A549 (cell line): ENCODE measurements at regions not wholly inside any gene's neighbourhood (a gene's known extent, or its start where the extent isn't known, plus 50 kb on each side); places are given as distances from the start of the nearest gene placed in this dataset.

ENCODE experiments used
- ATAC-seq, 2 experiments: fragments of 200-7000 bp in 1 of 2; fragments of >200 bp in 1 of 2; cut with Nextera tagmentation in 1 of 2; cut with Tn5 transposase in 1 of 2; 3 replicates each; pipeline versions ENCODE4 v1.8.0 to v1.9.1; 2018 to 2020; ENCODE audit warnings: mild to moderate bottlenecking in 1 of 2, moderate library complexity in 1 of 2
- CTCF ChIA-PET: fragments of 300-600 bp; sonication (Branson Sonifier 250); formaldehyde crosslinking; extraction: SDS; loops from one replicate; lab custom pipeline; 2021; ENCODE audit warnings: antibody characterized with exemption, inconsistent platforms; lab: Yijun Ruan, JAX
- POLR2A ChIA-PET: fragments of 350-600 bp; formaldehyde crosslinking; extraction: SDS; loops from one replicate; lab custom pipeline; 2021; ENCODE audit warnings: antibody characterized with exemption, inconsistent platforms; lab: Yijun Ruan, JAX
- DNase-seq, 2 experiments: peaks; one replicate each; pipeline versions ENCODE4 v3.0.0 to v3.0.0-alpha.2; 2011 to 2016; ENCODE audit warnings: low read depth in 1 of 2, low spot score in 1 of 2
- FAIRE-seq: peaks from 2 replicates; lab custom pipeline; 2011; peaks lifted over from hg19 to GRCh38; lab: Jason Lieb, UNC
- H3K27ac ChIP-seq, 2 experiments: fragments of >200 bp; sonication (Bioruptor Twin); formaldehyde crosslinking; 3 replicates each; pipeline ENCODE4 v1.5.1; 2016 to 2017
- H3K4me1 ChIP-seq: fragments of >200 bp; sonication (Bioruptor Twin); formaldehyde crosslinking; 3 replicates; pipeline ENCODE4 v1.6.1; 2016
- H3K4me2 ChIP-seq: fragments of >200 bp; sonication (Bioruptor Twin); formaldehyde crosslinking; 3 replicates; pipeline ENCODE4 v1.6.1; 2016
- H3K4me3 ChIP-seq: fragments of >200 bp; sonication (Bioruptor Twin); formaldehyde crosslinking; 3 replicates; pipeline ENCODE4 v1.5.1; 2016
- H3K9me3 ChIP-seq: fragments of >200 bp; sonication (Bioruptor Twin); formaldehyde crosslinking; 3 replicates; pipeline ENCODE4 v1.6.1; 2016
- BCL3 ChIP-seq: fragments of >200 bp; sonication (Bioruptor Twin); formaldehyde crosslinking; IDR thresholded peaks from 3 replicates; pipeline ENCODE4 v1.6.1; 2016
- CEBPB ChIP-seq, 2 experiments: fragments of >200 bp in 1 of 2; sonication (Bioruptor Twin) in 1 of 2; formaldehyde crosslinking in 1 of 2; IDR thresholded peaks; 2 replicates each; pipeline ENCODE4 v1.6.1; 2012 to 2016
- CHD2 ChIP-seq: fragments of 150-350 bp; IDR thresholded peaks from 2 replicates; pipeline ENCODE4 v1.6.1; 2014; ENCODE audit warnings: low read length; ENCODE audit not compliant: partially characterized antibody
- EHF ChIP-seq: fragments of 250-450 bp; sonication (Bioruptor Pico); IDR thresholded peaks from 2 replicates; pipeline ENCODE4 v1.5.0; 2020; ENCODE audit warnings: mild to moderate bottlenecking
- ELK1 ChIP-seq: fragments of 150-350 bp; IDR thresholded peaks from 2 replicates; pipeline ENCODE4 v1.6.1; 2014; ENCODE audit warnings: low read depth, mild to moderate bottlenecking, low read length
- EP300 ChIP-seq, 2 experiments: fragments of >200 bp; sonication (Bioruptor Twin); formaldehyde crosslinking; IDR thresholded peaks; 2 replicates in 1 of 2; 3 replicates in 1 of 2; pipeline ENCODE4 v1.6.1; 2016 to 2017
- FOSB ChIP-seq: fragments of 250-450 bp; sonication (Bioruptor Pico); IDR thresholded peaks from 2 replicates; pipeline ENCODE4 v1.5.0; 2020; ENCODE audit warnings: mild to moderate bottlenecking, moderate library complexity
- FOSL2 ChIP-seq, 2 experiments: fragments of 450-650 bp in 1 of 2; fragments of >200 bp in 1 of 2; sonication (Bioruptor Twin) in 1 of 2; formaldehyde crosslinking; IDR thresholded peaks; 2 replicates each; pipeline versions ENCODE4 v1.5.0 to v1.6.1; 2016 to 2020; ENCODE audit warnings: mild to moderate bottlenecking in 1 of 2, moderate library complexity in 1 of 2
- GATA3 ChIP-seq: IDR thresholded peaks from 2 replicates; pipeline ENCODE4 v1.6.1; 2012; ENCODE audit warnings: borderline replicate concordance
- HMGXB4 ChIP-seq: fragments of 250-450 bp; sonication (Bioruptor Pico); IDR thresholded peaks from 2 replicates; pipeline ENCODE4 v1.5.0; 2021; ENCODE audit warnings: mild to moderate bottlenecking, moderate library complexity, borderline replicate concordance
- HOXA7 ChIP-seq: fragments of 250-450 bp; sonication (Bioruptor Pico); IDR thresholded peaks from 2 replicates; pipeline ENCODE4 v1.5.0; 2020; ENCODE audit warnings: mild to moderate bottlenecking, moderate library complexity
- JUN ChIP-seq, 2 experiments: fragments of >200 bp; sonication (Bioruptor Twin); formaldehyde crosslinking; IDR thresholded peaks; 2 replicates in 1 of 2; 3 replicates in 1 of 2; pipeline ENCODE4 v1.6.1; 2016 to 2017
- JUNB ChIP-seq: fragments of >200 bp; sonication (Bioruptor Twin); formaldehyde crosslinking; IDR thresholded peaks from 2 replicates; pipeline ENCODE4 v1.6.1; 2016
- MAX ChIP-seq: IDR thresholded peaks from 2 replicates; pipeline ENCODE4 v1.6.1; 2012
- MAZ ChIP-seq: fragments of 150-350 bp; IDR thresholded peaks from 2 replicates; pipeline ENCODE4 v1.6.1; 2014; ENCODE audit warnings: antibody characterized with exemption, low read depth, low read length, borderline replicate concordance
- MYC ChIP-seq: IDR thresholded peaks from 2 replicates; pipeline ENCODE4 v1.6.1; 2012; ENCODE audit warnings: mild to moderate bottlenecking, inconsistent platforms, low read length, improper control_type of control experiment, borderline replicate concordance
- NFE2L2 ChIP-seq: fragments of 150-350 bp; conservative IDR thresholded peaks from 2 replicates; pipeline ENCODE4 v1.6.1; 2014; ENCODE audit warnings: low read length
- NPAS2 ChIP-seq: fragments of 250-450 bp; sonication (Bioruptor Pico); IDR thresholded peaks from 2 replicates; pipeline ENCODE4 v1.8.0; 2022; ENCODE audit warnings: mild to moderate bottlenecking, moderate library complexity, borderline replicate concordance
- NR3C1 ChIP-seq: fragments of >200 bp; sonication (Bioruptor Twin); formaldehyde crosslinking; IDR thresholded peaks from 3 replicates; pipeline ENCODE4 v1.6.1; 2017
- PHF8 ChIP-seq: fragments of 200-600 bp; sonication (generic); IDR thresholded peaks from 2 replicates; pipeline ENCODE4 v1.6.1; 2016; ENCODE audit warnings: low read depth, mild to moderate bottlenecking, antibody characterized with exemption, moderate library complexity, borderline replicate concordance
- POLR2AphosphoS2 ChIP-seq: conservative IDR thresholded peaks from 2 replicates; pipeline ENCODE4 v1.6.1; 2012; ENCODE audit warnings: low read length, improper control_type of control experiment, inconsistent platforms
- RAD21 ChIP-seq, 2 experiments: fragments of >200 bp in 1 of 2; sonication (Bioruptor Twin) in 1 of 2; formaldehyde crosslinking in 1 of 2; IDR thresholded peaks in 1 of 2; conservative IDR thresholded peaks in 1 of 2; 2 replicates in 1 of 2; 3 replicates in 1 of 2; pipeline ENCODE4 v1.6.1; 2012 to 2018; ENCODE audit warnings: inconsistent platforms in 1 of 2
- RCOR1 ChIP-seq: fragments of 150-350 bp; IDR thresholded peaks from 2 replicates; pipeline ENCODE4 v1.6.1; 2014; ENCODE audit warnings: antibody characterized with exemption, low read length, low read depth
- RFX5 ChIP-seq: fragments of 450-650 bp; IDR thresholded peaks from 2 replicates; pipeline ENCODE4 v1.7.1; 2014; ENCODE audit warnings: antibody characterized with exemption, mild to moderate bottlenecking, moderate library complexity
- RNF2 ChIP-seq: fragments of 200-600 bp; sonication (generic); IDR thresholded peaks from 2 replicates; pipeline ENCODE4 v1.6.1; 2016; ENCODE audit warnings: low read depth, mild to moderate bottlenecking, antibody characterized with exemption, moderate library complexity, borderline replicate concordance
- TFCP2L1 ChIP-seq: fragments of 250-450 bp; sonication (Bioruptor Pico); IDR thresholded peaks from 2 replicates; pipeline ENCODE4 v1.5.0; 2021; ENCODE audit warnings: mild to moderate bottlenecking
- ZFP36 ChIP-seq: fragments of 450-650 bp; IDR thresholded peaks from 2 replicates; pipeline ENCODE4 v1.6.1; 2014; ENCODE audit warnings: borderline replicate concordance; ENCODE audit not compliant: partially characterized antibody
- ZSCAN20 ChIP-seq: fragments of 250-450 bp; sonication (Bioruptor Pico); IDR thresholded peaks from 2 replicates; pipeline ENCODE4 v1.8.0; 2022; ENCODE audit warnings: mild to moderate bottlenecking, moderate library complexity
- WGBS: methylation state at CpG from one replicate; pipeline ENCODE4 v1.1.6; 2017; ENCODE audit errors: missing lambda C conversion rate; 5-methylcytosine and 5-hydroxymethylcytosine counted together
- TF ChIP-seq, protein P1 (sequence below): IDR thresholded peaks from 2 replicates; pipeline ENCODE4 v1.6.1; 2012

GRCh38 chr10:81564143-81564542 is 310.9 kb upstream of the NRG3 start (continued):
- TF ChIP-seq HMGXB4 (CRISPR knock-in tag): no peak
- no peak for TF ChIP-seq NFE2L2
- no peak for TF ChIP-seq RNF2
- no peak for TF ChIP-seq MAX
- no peak for TF ChIP-seq CEBPB (IDR thresholded peaks at IDR 0.05)
- no peak for TF ChIP-seq PHF8
- TF ChIP-seq MAZ: no peak
- TF ChIP-seq BCL3: no peak
- no peak for TF ChIP-seq TFCP2L1 (CRISPR knock-in tag)

GRCh38 chr10:81569488-81569887 is 305.5 kb upstream of the NRG3 start:
- WGBS: 21% methylated on average over 4 of the region's 5 CpGs
- TF ChIP-seq ELK1 (no peak), RAD21 (conservative IDR thresholded peaks at IDR 0.05 in 1 of 2, IDR thresholded peaks at IDR 0.05 in 1 of 2) (no peak), NR3C1 (no peak), MYC (no peak), JUNB (no peak), RFX5 (no peak), FOSL2 (IDR thresholded peaks at IDR 0.05) (no peak), FOSL2 (CRISPR knock-in tag; IDR thresholded peaks at IDR 0.05) (no peak), FOSB (CRISPR knock-in tag) (no peak), POLR2AphosphoS2 (no peak), JUN (IDR thresholded peaks at IDR 0.05) (no peak)
- TF ChIP-seq, protein P1, sequence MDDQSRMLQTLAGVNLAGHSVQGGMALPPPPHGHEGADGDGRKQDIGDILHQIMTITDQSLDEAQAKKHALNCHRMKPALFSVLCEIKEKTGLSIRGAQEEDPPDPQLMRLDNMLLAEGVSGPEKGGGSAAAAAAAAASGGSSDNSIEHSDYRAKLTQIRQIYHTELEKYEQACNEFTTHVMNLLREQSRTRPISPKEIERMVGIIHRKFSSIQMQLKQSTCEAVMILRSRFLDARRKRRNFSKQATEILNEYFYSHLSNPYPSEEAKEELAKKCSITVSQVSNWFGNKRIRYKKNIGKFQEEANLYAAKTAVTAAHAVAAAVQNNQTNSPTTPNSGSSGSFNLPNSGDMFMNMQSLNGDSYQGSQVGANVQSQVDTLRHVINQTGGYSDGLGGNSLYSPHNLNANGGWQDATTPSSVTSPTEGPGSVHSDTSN: no peak
- CTCF ChIA-PET: no interaction called here
- H3K4me3 ChIP-seq: no peak overlapping the region
- no peak for FAIRE-seq
- H3K27ac ChIP-seq: no peak overlapping the region
- ATAC-seq: no peak
- POLR2A ChIA-PET: no interaction called here
- H3K4me2 ChIP-seq: no peak overlapping the region
- H3K4me1 ChIP-seq: no peaks in the 10 kb centered on the region
- no peak for DNase-seq
- no peaks in the 10 kb centered on the region for H3K9me3 ChIP-seq

DNA sequence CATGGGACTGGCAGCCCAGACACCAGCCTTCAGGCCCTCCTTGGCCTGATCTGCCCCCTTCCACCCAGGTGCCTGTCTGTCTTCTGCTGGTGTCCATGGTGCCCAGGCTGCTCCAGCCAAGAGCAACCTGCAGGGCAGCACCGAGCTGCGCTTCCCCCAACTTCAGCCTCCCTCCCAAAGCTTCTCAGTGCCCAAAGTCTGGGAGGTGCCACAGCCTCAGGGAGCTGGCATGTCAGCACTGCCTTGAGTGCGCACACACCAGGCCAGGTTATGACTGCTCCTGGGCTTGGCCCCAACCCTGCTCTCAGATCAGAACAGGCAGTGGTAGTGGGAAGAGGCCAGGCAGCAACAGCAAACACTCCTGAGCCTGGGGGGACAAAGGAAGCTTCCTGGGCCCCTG is 304.6 kb upstream of the NRG3 start:
- H3K27ac ChIP-seq: no peak overlapping the region
- H3K9me3 ChIP-seq: no peaks in the 10 kb centered on the region
- FAIRE-seq (no peak), ATAC-seq (no peak), DNase-seq (no peak)
- no peak overlapping the region for H3K4me3 ChIP-seq
- POLR2A ChIA-PET: no interaction called here
- 33% methylated on average over 3 of the region's 3 CpGs for WGBS
- no peaks in the 10 kb centered on the region for H3K4me1 ChIP-seq
- H3K4me2 ChIP-seq: no peak overlapping the region
- CTCF ChIA-PET: no interaction called here
- TF ChIP-seq EHF (no peak), EP300 (IDR thresholded peaks at IDR 0.05) (no peak), ZFP36 (no peak), POLR2AphosphoS2 (no peak), HMGXB4 (CRISPR knock-in tag) (no peak), JUN (IDR thresholded peaks at IDR 0.05) (no peak), MAX (no peak), RCOR1 (no peak), NPAS2 (CRISPR knock-in tag) (no peak), RNF2 (no peak), HOXA7 (CRISPR knock-in tag) (no peak), ZSCAN20 (no peak), GATA3 (no peak), FOSL2 (IDR thresholded peaks at IDR 0.05) (no peak), FOSL2 (CRISPR knock-in tag; IDR thresholded peaks at IDR 0.05) (no peak), CHD2 (no peak)
